Liver (tissue), 3 donors: ENCODE measurements at regions not wholly inside any gene's neighbourhood (a gene's known extent, or its start where the extent isn't known, plus 50 kb on each side); places are given as distances from the start of the nearest gene placed in this dataset.

Source experiments
- HNF4A ChIP-seq, 2 donors: conservative IDR thresholded peaks; 2 replicates each; pipeline ENCODE4 v1.6.1; 2016; ENCODE audit warnings: antibody characterized with exemption in 2 of 2, mild to moderate bottlenecking in 2 of 2
- JUND ChIP-seq, 2 donors: IDR thresholded peaks; 2 replicates each; pipeline ENCODE4 v1.6.1; 2016; ENCODE audit warnings: antibody characterized with exemption in 2 of 2
- YY1 ChIP-seq: IDR thresholded peaks from 2 replicates; pipeline ENCODE4 v1.6.1; 2016; ENCODE audit warnings: antibody characterized with exemption, mild to moderate bottlenecking
- TF ChIP-seq, protein P1 (sequence below): fragments of 150-350 bp; IDR thresholded peaks from 2 replicates; pipeline ENCODE4 v1.5.1; 2017; ENCODE audit warnings: improper control_type of control experiment, low read depth, low read length; ENCODE audit not compliant: missing input control
- TF ChIP-seq, protein P2 (sequence below): IDR thresholded peaks from 2 replicates; pipeline ENCODE4 v1.6.1; 2016; ENCODE audit warnings: antibody characterized with exemption
- TF ChIP-seq, protein P3 (sequence below): IDR thresholded peaks from 2 replicates; pipeline ENCODE4 v1.6.1; 2016; ENCODE audit warnings: antibody characterized with exemption, mild to moderate bottlenecking
- TF ChIP-seq, protein P4 (sequence below): IDR thresholded peaks from 2 replicates; pipeline ENCODE4 v1.6.1; 2016; ENCODE audit warnings: antibody characterized with exemption
- donor health status: healthy.
- donor health status: healthy.

DNA sequence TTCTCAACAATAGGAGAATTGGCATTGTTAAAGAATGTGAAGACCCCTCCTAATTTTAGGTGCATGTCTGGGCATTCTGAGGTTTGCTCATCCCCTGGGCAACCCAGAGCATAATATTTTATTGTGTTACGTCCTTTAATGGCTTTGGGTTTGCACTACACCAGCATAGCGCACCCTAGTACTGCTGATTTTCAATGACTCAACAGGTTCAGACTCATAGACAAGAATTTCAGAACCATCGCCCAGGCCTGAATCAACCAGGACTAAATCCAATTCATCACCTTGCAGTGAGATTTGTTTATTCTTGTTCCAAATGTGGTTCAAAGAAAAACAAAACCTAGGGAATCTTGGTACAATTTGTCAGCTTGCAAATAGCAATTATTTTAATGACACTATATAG lies 137.8 kb upstream of the PHACTR1 start:
- TF ChIP-seq, protein P1, sequence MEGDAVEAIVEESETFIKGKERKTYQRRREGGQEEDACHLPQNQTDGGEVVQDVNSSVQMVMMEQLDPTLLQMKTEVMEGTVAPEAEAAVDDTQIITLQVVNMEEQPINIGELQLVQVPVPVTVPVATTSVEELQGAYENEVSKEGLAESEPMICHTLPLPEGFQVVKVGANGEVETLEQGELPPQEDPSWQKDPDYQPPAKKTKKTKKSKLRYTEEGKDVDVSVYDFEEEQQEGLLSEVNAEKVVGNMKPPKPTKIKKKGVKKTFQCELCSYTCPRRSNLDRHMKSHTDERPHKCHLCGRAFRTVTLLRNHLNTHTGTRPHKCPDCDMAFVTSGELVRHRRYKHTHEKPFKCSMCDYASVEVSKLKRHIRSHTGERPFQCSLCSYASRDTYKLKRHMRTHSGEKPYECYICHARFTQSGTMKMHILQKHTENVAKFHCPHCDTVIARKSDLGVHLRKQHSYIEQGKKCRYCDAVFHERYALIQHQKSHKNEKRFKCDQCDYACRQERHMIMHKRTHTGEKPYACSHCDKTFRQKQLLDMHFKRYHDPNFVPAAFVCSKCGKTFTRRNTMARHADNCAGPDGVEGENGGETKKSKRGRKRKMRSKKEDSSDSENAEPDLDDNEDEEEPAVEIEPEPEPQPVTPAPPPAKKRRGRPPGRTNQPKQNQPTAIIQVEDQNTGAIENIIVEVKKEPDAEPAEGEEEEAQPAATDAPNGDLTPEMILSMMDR, result no peak
- TF ChIP-seq, protein P2, sequence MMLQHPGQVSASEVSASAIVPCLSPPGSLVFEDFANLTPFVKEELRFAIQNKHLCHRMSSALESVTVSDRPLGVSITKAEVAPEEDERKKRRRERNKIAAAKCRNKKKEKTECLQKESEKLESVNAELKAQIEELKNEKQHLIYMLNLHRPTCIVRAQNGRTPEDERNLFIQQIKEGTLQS, result no peak
- TF ChIP-seq, protein P3, sequence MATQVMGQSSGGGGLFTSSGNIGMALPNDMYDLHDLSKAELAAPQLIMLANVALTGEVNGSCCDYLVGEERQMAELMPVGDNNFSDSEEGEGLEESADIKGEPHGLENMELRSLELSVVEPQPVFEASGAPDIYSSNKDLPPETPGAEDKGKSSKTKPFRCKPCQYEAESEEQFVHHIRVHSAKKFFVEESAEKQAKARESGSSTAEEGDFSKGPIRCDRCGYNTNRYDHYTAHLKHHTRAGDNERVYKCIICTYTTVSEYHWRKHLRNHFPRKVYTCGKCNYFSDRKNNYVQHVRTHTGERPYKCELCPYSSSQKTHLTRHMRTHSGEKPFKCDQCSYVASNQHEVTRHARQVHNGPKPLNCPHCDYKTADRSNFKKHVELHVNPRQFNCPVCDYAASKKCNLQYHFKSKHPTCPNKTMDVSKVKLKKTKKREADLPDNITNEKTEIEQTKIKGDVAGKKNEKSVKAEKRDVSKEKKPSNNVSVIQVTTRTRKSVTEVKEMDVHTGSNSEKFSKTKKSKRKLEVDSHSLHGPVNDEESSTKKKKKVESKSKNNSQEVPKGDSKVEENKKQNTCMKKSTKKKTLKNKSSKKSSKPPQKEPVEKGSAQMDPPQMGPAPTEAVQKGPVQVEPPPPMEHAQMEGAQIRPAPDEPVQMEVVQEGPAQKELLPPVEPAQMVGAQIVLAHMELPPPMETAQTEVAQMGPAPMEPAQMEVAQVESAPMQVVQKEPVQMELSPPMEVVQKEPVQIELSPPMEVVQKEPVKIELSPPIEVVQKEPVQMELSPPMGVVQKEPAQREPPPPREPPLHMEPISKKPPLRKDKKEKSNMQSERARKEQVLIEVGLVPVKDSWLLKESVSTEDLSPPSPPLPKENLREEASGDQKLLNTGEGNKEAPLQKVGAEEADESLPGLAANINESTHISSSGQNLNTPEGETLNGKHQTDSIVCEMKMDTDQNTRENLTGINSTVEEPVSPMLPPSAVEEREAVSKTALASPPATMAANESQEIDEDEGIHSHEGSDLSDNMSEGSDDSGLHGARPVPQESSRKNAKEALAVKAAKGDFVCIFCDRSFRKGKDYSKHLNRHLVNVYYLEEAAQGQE, result no peak
- TF ChIP-seq HNF4A (conservative IDR thresholded peaks at IDR 0.05), result no peak
- TF ChIP-seq, protein P4, sequence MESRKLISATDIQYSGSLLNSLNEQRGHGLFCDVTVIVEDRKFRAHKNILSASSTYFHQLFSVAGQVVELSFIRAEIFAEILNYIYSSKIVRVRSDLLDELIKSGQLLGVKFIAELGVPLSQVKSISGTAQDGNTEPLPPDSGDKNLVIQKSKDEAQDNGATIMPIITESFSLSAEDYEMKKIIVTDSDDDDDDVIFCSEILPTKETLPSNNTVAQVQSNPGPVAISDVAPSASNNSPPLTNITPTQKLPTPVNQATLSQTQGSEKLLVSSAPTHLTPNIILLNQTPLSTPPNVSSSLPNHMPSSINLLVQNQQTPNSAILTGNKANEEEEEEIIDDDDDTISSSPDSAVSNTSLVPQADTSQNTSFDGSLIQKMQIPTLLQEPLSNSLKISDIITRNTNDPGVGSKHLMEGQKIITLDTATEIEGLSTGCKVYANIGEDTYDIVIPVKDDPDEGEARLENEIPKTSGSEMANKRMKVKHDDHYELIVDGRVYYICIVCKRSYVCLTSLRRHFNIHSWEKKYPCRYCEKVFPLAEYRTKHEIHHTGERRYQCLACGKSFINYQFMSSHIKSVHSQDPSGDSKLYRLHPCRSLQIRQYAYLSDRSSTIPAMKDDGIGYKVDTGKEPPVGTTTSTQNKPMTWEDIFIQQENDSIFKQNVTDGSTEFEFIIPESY, result no peak
- TF ChIP-seq JUND (IDR thresholded peaks at IDR 0.05), result no peak
- TF ChIP-seq YY1, result no peak
